SK-N-SH (cell line): ENCODE measurements at regions not wholly inside any gene's neighbourhood (a gene's known extent, or its start where the extent isn't known, plus 50 kb on each side); places are given as distances from the start of the nearest gene placed in this dataset.
A peak's percentile ranks its signal among the peaks of the same experiment; 100 is the strongest.

ENCODE experiments used
- CTCF ChIA-PET: fragments of 300-600, 350-600 bp; formaldehyde crosslinking; extraction: SDS; loops from one replicate; lab custom pipeline; 2021; lab: Yijun Ruan, JAX
- POLR2A ChIA-PET: fragments of 350-600 bp; sonication (Branson Sonifier 250); formaldehyde crosslinking; extraction: SDS; loops from one replicate; lab custom pipeline; 2020; ENCODE audit warnings: antibody characterized with exemption, inconsistent platforms; lab: Yijun Ruan, JAX
- DNase-seq: peaks from one replicate; pipeline ENCODE4 v3.0.0; 2012
- H2AFZ ChIP-seq: fragments of 200-600 bp; sonication (generic); 2 replicates; pipeline ENCODE4 v1.8.1; 2016; ENCODE audit warnings: antibody characterized with exemption, mild to moderate bottlenecking, low read depth
- H3F3A ChIP-seq: fragments of 200-600 bp; sonication (generic); replicated peaks from 2 replicates; pipeline ENCODE3; 2016; ENCODE audit warnings: antibody characterized with exemption, mild to moderate bottlenecking; ENCODE audit not compliant: insufficient read depth
- H3K27ac ChIP-seq, 2 experiments: fragments of 200-500 bp in 1 of 2; fragments of 200-600 bp in 1 of 2; sonication (Bioruptor generic) in 1 of 2; sonication (generic), shearing (Covaris generic) in 1 of 2; 2 replicates each; pipeline versions ENCODE4 v1.5.1 to v1.6.1; 2014 to 2016; ENCODE audit warnings: low read depth in 2 of 2, inconsistent platforms in 1 of 2, low read length in 1 of 2, mild to moderate bottlenecking in 1 of 2, mixed read lengths in 1 of 2
- H3K27me3 ChIP-seq: fragments of 200-600 bp; sonication (generic), shearing (Covaris generic); 2 replicates; pipeline ENCODE4 v1.6.1; 2016; ENCODE audit warnings: mixed run types; ENCODE audit not compliant: insufficient read depth
- H3K36me3 ChIP-seq, 2 experiments: fragments of 200-500 bp in 1 of 2; fragments of 200-600 bp in 1 of 2; sonication (Bioruptor generic) in 1 of 2; sonication (generic) in 1 of 2; replicated peaks in 1 of 2; 2 replicates each; pipeline versions ENCODE3 to v1.5.1; 2014 to 2016; ENCODE audit warnings: low read length in 1 of 2, mild to moderate bottlenecking in 1 of 2; ENCODE audit not compliant: insufficient read depth in 2 of 2, control insufficient read depth in 1 of 2
- H3K4me1 ChIP-seq, 2 experiments: fragments of 200-500 bp in 1 of 2; fragments of 200-600 bp in 1 of 2; sonication (Bioruptor generic) in 1 of 2; sonication (generic), shearing (Covaris generic) in 1 of 2; 2 replicates each; pipeline versions ENCODE4 v1.5.1 to v1.6.1; 2014 to 2016; ENCODE audit warnings: low read depth in 1 of 2, low read length in 1 of 2, mixed run types in 1 of 2; ENCODE audit not compliant: insufficient read depth in 2 of 2, control insufficient read depth in 1 of 2
- H3K4me2 ChIP-seq: fragments of 200-600 bp; sonication (generic), shearing (Covaris generic); 2 replicates; pipeline ENCODE4 v1.6.1; 2017; ENCODE audit warnings: mixed run types
- H3K4me3 ChIP-seq, 2 experiments: fragments of 200-500 bp in 1 of 2; fragments of 200-600 bp in 1 of 2; sonication (Bioruptor generic) in 1 of 2; sonication (generic), shearing (Covaris generic) in 1 of 2; 2 replicates each; pipeline versions ENCODE4 v1.5.1 to v1.8.1; 2014 to 2016; ENCODE audit warnings: low read depth in 2 of 2, inconsistent platforms in 1 of 2, low read length in 1 of 2, mild to moderate bottlenecking in 1 of 2, mixed read lengths in 1 of 2, moderate library complexity in 1 of 2
- H3K79me2 ChIP-seq: fragments of 200-600 bp; sonication (generic); 2 replicates; pipeline ENCODE4 v1.8.1; 2017; ENCODE audit warnings: mild to moderate bottlenecking; ENCODE audit not compliant: insufficient read depth
- H3K9ac ChIP-seq: fragments of 200-600 bp; sonication (generic); 2 replicates; pipeline ENCODE4 v1.6.1; 2017; ENCODE audit warnings: mixed run types
- H3K9me2 ChIP-seq: fragments of 200-600 bp; sonication (generic); 2 replicates; pipeline ENCODE4 v1.6.1; 2017; ENCODE audit warnings: mixed run types
- H3K9me3 ChIP-seq: fragments of 200-600 bp; sonication (generic); 2 replicates; pipeline ENCODE4 v1.6.1; 2017; ENCODE audit warnings: mixed run types, mild to moderate bottlenecking, moderate library complexity
- H4K20me1 ChIP-seq: fragments of 200-600 bp; sonication (generic); 2 replicates; pipeline ENCODE4 v1.6.1; 2017; ENCODE audit warnings: mild to moderate bottlenecking, mixed run types; ENCODE audit not compliant: insufficient read depth
- ELF1 ChIP-seq: IDR thresholded peaks from 2 replicates; pipeline ENCODE4 v1.4.0; 2012
- FOSL2 ChIP-seq: IDR thresholded peaks from 2 replicates; pipeline ENCODE4 v1.4.0; 2012; ENCODE audit warnings: low read depth, mild to moderate bottlenecking, moderate library complexity, borderline replicate concordance
- FOXJ3 ChIP-seq: sonication (generic); formaldehyde crosslinking; IDR thresholded peaks from 2 replicates; pipeline ENCODE4 v1.5.1; 2020; ENCODE audit warnings: mild to moderate bottlenecking, missing genetic modification reagents
- GATA2 ChIP-seq: sonication (generic); formaldehyde crosslinking; IDR thresholded peaks from 2 replicates; pipeline ENCODE4 v1.5.0; 2020; ENCODE audit warnings: mild to moderate bottlenecking, missing genetic modification reagents
- JUND ChIP-seq: IDR thresholded peaks from 2 replicates; pipeline ENCODE4 v1.4.0; 2012
- MEF2A ChIP-seq: IDR thresholded peaks from 2 replicates; pipeline ENCODE4 v1.4.0; 2012; ENCODE audit warnings: low read depth, borderline replicate concordance
- POLR2AphosphoS5 ChIP-seq: IDR thresholded peaks from 2 replicates; pipeline ENCODE4 v1.6.1; 2012; ENCODE audit warnings: low read depth, low read length
- RAD21 ChIP-seq: IDR thresholded peaks from 2 replicates; pipeline ENCODE4 v1.6.1; 2012; ENCODE audit warnings: mild to moderate bottlenecking, low read length
- RFX5 ChIP-seq: IDR thresholded peaks from 2 replicates; pipeline ENCODE4 v1.6.1; 2012; ENCODE audit warnings: mild to moderate bottlenecking, improper control_type of control experiment, low read length
- TEAD4 ChIP-seq: IDR thresholded peaks from 2 replicates; pipeline ENCODE4 v1.4.0; 2012; ENCODE audit warnings: mild to moderate bottlenecking, borderline replicate concordance; ENCODE audit not compliant: insufficient read depth
- WGBS: methylation state at CpG from one replicate; pipeline ENCODE4 v1.1.6; 2017; ENCODE audit warnings: low lambda C conversion rate; 5-methylcytosine and 5-hydroxymethylcytosine counted together
- TF ChIP-seq, protein P1 (sequence below): IDR thresholded peaks from 2 replicates; pipeline ENCODE4 v1.4.0; 2012; ENCODE audit warnings: low read depth, borderline replicate concordance
- TF ChIP-seq, protein P2 (sequence below): IDR thresholded peaks from 2 replicates; pipeline ENCODE4 v1.4.0; 2012; ENCODE audit warnings: low read depth
- TF ChIP-seq, protein P3 (sequence below): IDR thresholded peaks from 2 replicates; pipeline ENCODE4 v1.4.0; 2012; ENCODE audit warnings: low read depth, borderline replicate concordance
- TF ChIP-seq, protein P4 (sequence below): IDR thresholded peaks from 2 replicates; pipeline ENCODE4 v1.6.1; 2012; ENCODE audit warnings: mild to moderate bottlenecking, low read depth, low read length, moderate library complexity
- TF ChIP-seq, protein P5 (sequence below): fragments of 150-350 bp; IDR thresholded peaks from 2 replicates; pipeline ENCODE4 v1.6.1; 2017; ENCODE audit warnings: antibody characterized with exemption, low read length, low read depth, borderline replicate concordance

DNA sequence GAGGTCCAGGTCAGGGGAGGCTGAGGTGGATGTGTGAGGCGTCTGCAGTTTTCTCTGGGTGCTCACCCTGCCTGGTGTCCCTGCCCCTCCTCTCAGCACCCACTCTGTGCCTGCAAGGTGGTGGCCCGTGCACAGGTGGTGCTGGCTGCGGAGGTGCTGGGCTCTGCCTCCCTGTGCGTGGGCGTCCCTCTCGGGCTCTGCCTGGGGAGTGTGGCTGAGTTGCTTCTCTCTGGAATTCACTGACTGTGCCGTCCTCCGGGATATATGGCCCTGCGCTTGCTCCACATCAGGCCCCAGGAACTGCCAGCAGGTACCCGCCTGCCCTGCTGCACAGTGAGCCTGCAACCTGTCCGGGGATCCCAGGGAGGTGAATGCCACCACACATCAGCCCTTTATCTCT lies 379.1 kb downstream of the TMEM121 start:
- TF ChIP-seq MEF2A, result no peak
- TF ChIP-seq, protein P1, sequence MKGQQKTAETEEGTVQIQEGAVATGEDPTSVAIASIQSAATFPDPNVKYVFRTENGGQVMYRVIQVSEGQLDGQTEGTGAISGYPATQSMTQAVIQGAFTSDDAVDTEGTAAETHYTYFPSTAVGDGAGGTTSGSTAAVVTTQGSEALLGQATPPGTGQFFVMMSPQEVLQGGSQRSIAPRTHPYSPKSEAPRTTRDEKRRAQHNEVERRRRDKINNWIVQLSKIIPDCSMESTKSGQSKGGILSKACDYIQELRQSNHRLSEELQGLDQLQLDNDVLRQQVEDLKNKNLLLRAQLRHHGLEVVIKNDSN, result no peak
- no peak for TF ChIP-seq FOSL2
- no peak for TF ChIP-seq FOXJ3 (CRISPR knock-in tag)
- DNase-seq, result no peak
- no peaks in the 10 kb centered on the region for H3F3A ChIP-seq
- H3K4me3 ChIP-seq, result no peak overlapping the region
- H2AFZ ChIP-seq, result no peak overlapping the region
- no peak overlapping the region; a peak in 1 of 4 replicates for H3K27ac ChIP-seq
- WGBS, result 25% methylated on average over 4 of the region's 11 CpGs
- H3K9ac ChIP-seq, result no peak overlapping the region
- no peaks in the 10 kb centered on the region for H3K36me3 ChIP-seq
- H3K4me1 ChIP-seq, result peaks cover 0 to 73% of the 10 kb centered on the region in 2 experiments; a peak in 1 of 4 replicates
- no peaks in the 10 kb centered on the region for H4K20me1 ChIP-seq
- H3K27me3 ChIP-seq, result no peaks in the 10 kb centered on the region
- no peaks in the 10 kb centered on the region for H3K9me3 ChIP-seq
- H3K4me2 ChIP-seq, result no peak overlapping the region
- no peaks in the 10 kb centered on the region for H3K79me2 ChIP-seq
- H3K9me2 ChIP-seq, result no peaks in the 10 kb centered on the region
- ChIA-PET CTCF (no interaction called here), POLR2A (no interaction called here)

DNA sequence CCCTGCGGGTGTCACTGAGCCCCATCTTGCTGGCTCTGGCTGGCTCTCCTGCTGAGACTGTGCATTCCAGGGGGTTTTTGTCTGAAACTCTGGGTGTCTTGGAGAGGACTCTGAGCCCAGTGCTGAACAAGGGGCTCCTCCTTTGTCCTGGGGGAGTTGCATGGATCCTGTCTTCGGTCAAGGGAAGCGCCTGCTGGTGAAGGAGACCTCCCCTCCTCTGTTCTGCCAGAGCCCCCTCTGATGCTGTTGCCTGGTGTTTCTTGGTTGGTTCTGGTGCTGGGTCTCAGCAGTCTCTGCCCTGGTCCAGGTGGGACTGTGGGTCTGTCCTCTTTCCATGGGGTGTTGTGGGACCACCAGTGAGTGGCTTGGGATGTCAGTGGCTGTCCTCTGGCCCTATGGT lies 380.9 kb downstream of the TMEM121 start:
- no peaks in the 10 kb centered on the region for H3K9me2 ChIP-seq
- no peaks in the 10 kb centered on the region for H3K79me2 ChIP-seq
- no peak overlapping the region for H2AFZ ChIP-seq
- no peaks in the 10 kb centered on the region for H3K36me3 ChIP-seq
- no peaks in the 10 kb centered on the region for H3K9me3 ChIP-seq
- no peak overlapping the region for H3K9ac ChIP-seq
- POLR2A ChIA-PET, result no interaction called here
- no peak overlapping the region for H3K4me2 ChIP-seq
- no peak for DNase-seq
- no peaks in the 10 kb centered on the region for H3F3A ChIP-seq
- 44% methylated on average over 3 of the region's 3 CpGs for WGBS
- H3K4me3 ChIP-seq, result no peak overlapping the region
- H3K27ac ChIP-seq, result peak overlapping the region in 1 of 2 experiments; percentile 80; a peak in 1 of 4 replicates
- TF ChIP-seq ELF1, result no peak
- TF ChIP-seq POLR2AphosphoS5, result no peak
- TF ChIP-seq, protein P2, sequence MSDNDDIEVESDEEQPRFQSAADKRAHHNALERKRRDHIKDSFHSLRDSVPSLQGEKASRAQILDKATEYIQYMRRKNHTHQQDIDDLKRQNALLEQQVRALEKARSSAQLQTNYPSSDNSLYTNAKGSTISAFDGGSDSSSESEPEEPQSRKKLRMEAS, result no peak
- TF ChIP-seq, protein P3, sequence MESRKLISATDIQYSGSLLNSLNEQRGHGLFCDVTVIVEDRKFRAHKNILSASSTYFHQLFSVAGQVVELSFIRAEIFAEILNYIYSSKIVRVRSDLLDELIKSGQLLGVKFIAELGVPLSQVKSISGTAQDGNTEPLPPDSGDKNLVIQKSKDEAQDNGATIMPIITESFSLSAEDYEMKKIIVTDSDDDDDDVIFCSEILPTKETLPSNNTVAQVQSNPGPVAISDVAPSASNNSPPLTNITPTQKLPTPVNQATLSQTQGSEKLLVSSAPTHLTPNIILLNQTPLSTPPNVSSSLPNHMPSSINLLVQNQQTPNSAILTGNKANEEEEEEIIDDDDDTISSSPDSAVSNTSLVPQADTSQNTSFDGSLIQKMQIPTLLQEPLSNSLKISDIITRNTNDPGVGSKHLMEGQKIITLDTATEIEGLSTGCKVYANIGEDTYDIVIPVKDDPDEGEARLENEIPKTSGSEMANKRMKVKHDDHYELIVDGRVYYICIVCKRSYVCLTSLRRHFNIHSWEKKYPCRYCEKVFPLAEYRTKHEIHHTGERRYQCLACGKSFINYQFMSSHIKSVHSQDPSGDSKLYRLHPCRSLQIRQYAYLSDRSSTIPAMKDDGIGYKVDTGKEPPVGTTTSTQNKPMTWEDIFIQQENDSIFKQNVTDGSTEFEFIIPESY, result no peak
- TF ChIP-seq RAD21, result no peak
- TF ChIP-seq MEF2A, result no peak
- TF ChIP-seq TEAD4, result no peak
- TF ChIP-seq, protein P1, result no peak
- TF ChIP-seq, protein P4, sequence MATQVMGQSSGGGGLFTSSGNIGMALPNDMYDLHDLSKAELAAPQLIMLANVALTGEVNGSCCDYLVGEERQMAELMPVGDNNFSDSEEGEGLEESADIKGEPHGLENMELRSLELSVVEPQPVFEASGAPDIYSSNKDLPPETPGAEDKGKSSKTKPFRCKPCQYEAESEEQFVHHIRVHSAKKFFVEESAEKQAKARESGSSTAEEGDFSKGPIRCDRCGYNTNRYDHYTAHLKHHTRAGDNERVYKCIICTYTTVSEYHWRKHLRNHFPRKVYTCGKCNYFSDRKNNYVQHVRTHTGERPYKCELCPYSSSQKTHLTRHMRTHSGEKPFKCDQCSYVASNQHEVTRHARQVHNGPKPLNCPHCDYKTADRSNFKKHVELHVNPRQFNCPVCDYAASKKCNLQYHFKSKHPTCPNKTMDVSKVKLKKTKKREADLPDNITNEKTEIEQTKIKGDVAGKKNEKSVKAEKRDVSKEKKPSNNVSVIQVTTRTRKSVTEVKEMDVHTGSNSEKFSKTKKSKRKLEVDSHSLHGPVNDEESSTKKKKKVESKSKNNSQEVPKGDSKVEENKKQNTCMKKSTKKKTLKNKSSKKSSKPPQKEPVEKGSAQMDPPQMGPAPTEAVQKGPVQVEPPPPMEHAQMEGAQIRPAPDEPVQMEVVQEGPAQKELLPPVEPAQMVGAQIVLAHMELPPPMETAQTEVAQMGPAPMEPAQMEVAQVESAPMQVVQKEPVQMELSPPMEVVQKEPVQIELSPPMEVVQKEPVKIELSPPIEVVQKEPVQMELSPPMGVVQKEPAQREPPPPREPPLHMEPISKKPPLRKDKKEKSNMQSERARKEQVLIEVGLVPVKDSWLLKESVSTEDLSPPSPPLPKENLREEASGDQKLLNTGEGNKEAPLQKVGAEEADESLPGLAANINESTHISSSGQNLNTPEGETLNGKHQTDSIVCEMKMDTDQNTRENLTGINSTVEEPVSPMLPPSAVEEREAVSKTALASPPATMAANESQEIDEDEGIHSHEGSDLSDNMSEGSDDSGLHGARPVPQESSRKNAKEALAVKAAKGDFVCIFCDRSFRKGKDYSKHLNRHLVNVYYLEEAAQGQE, result no peak
- TF ChIP-seq, protein P5, sequence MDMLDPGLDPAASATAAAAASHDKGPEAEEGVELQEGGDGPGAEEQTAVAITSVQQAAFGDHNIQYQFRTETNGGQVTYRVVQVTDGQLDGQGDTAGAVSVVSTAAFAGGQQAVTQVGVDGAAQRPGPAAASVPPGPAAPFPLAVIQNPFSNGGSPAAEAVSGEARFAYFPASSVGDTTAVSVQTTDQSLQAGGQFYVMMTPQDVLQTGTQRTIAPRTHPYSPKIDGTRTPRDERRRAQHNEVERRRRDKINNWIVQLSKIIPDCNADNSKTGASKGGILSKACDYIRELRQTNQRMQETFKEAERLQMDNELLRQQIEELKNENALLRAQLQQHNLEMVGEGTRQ, result no peak
- no peak for TF ChIP-seq JUND
- TF ChIP-seq RFX5, result no peak
- TF ChIP-seq FOSL2, result no peak
- TF ChIP-seq GATA2 (CRISPR knock-in tag), result no peak
- TF ChIP-seq, all 33 proteins: peak for 0
- H3K4me1 ChIP-seq, result peaks cover 0 to 67% of the 10 kb centered on the region in 2 experiments; a peak in 1 of 4 replicates
- CTCF ChIA-PET, result no interaction called here
- no peaks in the 10 kb centered on the region for H3K27me3 ChIP-seq
- no peaks in the 10 kb centered on the region for H4K20me1 ChIP-seq
